GM21529 (cell line): ENCODE measurements at regions not wholly inside any gene's neighbourhood (a gene's known extent, or its start where the extent isn't known, plus 50 kb on each side); places are given as distances from the start of the nearest gene placed in this dataset.
"Not testable (repeated sequence)": the region's sequence is repeated elsewhere in the genome, so short reads cannot be mapped to it uniquely, and the experiment has no call there.

Experiments used
- ATAC-seq: cut with Tn5 transposase; IDR thresholded peaks from one replicate; pipeline ENCODE4 v1.9.1; 2021; ENCODE audit not compliant: unreplicated experiment

DNA sequence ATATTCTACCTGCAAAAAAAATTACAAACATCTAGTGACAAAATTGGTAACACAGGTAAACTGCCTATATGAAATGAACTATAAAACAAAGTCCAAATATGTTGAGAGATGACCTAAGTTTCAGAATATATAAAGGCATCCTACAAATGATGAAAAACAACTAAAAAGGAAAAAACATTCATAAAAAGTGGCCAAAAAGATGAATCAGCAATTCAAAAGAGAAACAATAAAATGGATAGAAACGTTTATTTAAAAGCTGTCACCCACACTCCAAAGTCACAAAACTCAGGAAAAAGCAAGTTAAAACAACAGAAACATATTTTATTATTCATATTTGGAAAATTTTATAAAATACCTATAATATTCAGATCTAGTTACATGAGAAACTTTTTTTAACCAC is 106.5 kb upstream of the DCN start:
- ATAC-seq = no peak

GRCh38 chr12:91287753-91288152 is 105.1 kb upstream of the DCN start:
- no peak for ATAC-seq

DNA sequence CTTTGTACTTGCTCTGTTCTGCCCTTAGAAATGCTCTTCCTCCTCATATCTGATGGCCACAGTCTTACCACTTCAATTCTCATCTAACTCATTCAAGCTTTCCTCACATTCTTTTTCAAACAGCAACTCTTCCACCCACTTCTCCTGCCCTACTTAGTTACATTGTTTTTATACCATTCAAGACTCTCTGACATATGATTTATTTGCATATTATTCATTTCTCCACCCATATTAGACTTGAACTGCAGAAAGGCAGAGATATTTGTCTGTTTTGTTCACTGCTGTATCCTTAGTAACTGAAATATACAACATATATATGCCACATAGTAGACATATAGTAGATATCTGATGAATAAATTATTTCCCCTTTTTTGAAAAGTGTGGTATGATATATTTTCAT is 95.5 kb upstream of the DCN start:
- no peak for ATAC-seq

GRCh38 chr12:91276509-91276908 is 93.9 kb upstream of the DCN start:
- no peak for ATAC-seq

DNA sequence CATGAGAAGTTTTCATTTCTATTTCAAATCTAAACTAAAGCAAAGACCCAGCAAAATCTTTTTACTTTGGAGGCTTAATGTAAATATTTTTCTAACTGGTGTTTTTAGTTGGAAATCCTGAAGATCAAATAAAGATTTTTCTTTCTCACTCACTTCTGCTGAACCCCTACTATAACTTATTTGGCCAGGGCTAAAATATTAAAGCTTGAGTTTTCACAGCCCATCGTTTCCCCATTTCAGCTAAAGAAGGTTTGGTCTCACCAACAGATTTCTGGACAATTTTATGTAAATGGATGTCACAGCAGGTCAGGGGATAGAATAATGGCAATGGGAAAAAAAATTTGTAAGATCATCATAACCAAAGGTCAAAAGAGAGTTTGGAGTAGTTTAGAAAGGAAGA is 92.7 kb upstream of the DCN start:
- no peak for ATAC-seq

- no peak for ATAC-seq
Observed at GRCh38 chr12:91274916-91275315, 92.3 kb upstream of the DCN start.

DNA sequence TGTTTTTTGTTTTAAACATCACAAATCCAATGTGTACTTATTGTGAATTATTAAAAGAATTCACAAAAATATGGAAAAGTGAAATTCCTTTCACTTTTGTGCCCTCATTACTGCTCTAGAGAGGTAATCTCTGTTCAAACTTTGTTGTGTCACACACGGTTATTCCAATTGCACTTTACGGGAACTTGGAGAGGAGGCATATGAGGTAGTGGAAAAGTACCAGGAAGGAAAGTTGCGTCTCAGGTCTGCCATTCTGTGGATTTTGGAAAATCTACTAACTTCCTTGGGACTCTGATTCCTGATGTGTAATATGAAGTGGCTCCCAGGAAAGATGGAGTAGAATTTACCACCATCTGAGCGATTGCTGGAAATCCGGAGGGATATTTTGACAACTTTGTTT is 90.9 kb upstream of the DCN start:
- no peak for ATAC-seq

GRCh38 chr12:91272461-91273063 is 89.9 kb upstream of the DCN start:
- ATAC-seq = no peak

DNA sequence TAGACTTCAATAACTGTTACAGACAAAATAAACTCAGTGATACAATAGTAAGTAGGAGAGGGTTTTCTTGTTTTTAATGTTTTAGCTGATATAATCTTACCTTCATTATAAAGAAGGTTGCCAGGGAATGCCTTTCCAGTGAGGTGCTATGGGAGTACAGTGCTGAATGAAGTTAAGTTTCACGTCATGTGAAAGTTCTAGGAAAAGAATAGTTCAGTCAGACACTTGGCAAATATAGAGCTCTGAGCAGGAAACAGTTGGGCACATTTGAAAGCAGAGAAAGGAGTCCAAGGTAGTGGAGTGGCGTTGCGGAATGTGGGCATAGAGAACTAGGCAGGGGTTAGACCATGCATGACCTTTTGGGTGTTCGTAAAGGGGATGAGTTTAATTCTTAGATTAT is 88.6 kb upstream of the DCN start:
- no peak for ATAC-seq

- no peak for ATAC-seq
Observed at GRCh38 chr12:91267039-91267438, 84.4 kb upstream of the DCN start.

- no peak for ATAC-seq
Observed at GRCh38 chr12:91264178-91264577, 81.6 kb upstream of the DCN start.

GRCh38 chr12:91261820-91262676 is 79.4 kb upstream of the DCN start:
- ATAC-seq = no peak

- no peak for ATAC-seq
Observed at GRCh38 chr12:91256411-91256810, 73.8 kb upstream of the DCN start.

GRCh38 chr12:91252341-91252740 is 69.7 kb upstream of the DCN start:
- ATAC-seq = no peak

GRCh38 chr12:91250273-91250665 is 67.7 kb upstream of the DCN start:
- no peak for ATAC-seq

GRCh38 chr12:91249518-91250272 is 67.1 kb upstream of the DCN start:
- no peak for ATAC-seq

GRCh38 chr12:91249054-91249453 is 66.4 kb upstream of the DCN start:
- ATAC-seq = no peak

- ATAC-seq = not testable (repeated sequence)
Observed at GRCh38 chr12:91243177-91243576, 60.6 kb upstream of the DCN start.

- ATAC-seq = no peak
Observed at GRCh38 chr12:91241756-91242155, 59.1 kb upstream of the DCN start.

GRCh38 chr12:91240386-91241095 is 57.9 kb upstream of the DCN start:
- ATAC-seq = no peak

GRCh38 chr12:91239481-91239880 is 56.9 kb upstream of the DCN start:
- no peak for ATAC-seq
